Fibroblast of lung (primary cell): ENCODE measurements at regions not wholly inside any gene's neighbourhood (a gene's known extent, or its start where the extent isn't known, plus 50 kb on each side); places are given as distances from the start of the nearest gene placed in this dataset.

Experiments
- DNase-seq, 2 donors: peaks; one replicate each; pipeline versions ENCODE4 v3.0.0 to v3.0.0-alpha.2; 2010; ENCODE audit warnings: low read depth in 2 of 2
- H2AFZ ChIP-seq: 2 replicates; pipeline ENCODE4 v1.5.1; 2012; ENCODE audit warnings: low read length, control low read depth, inconsistent platforms
- H3K27ac ChIP-seq: 2 replicates; pipeline ENCODE4 v1.5.1; 2011; ENCODE audit warnings: low read length, control low read depth; ENCODE audit not compliant: insufficient read depth
- H3K27me3 ChIP-seq: 2 replicates; pipeline ENCODE4 v1.5.1; 2011; ENCODE audit warnings: mild to moderate bottlenecking, low read length; ENCODE audit not compliant: control insufficient read depth, insufficient read depth
- H3K36me3 ChIP-seq: 2 replicates; pipeline ENCODE4 v1.5.1; 2011; ENCODE audit warnings: low read length; ENCODE audit not compliant: control insufficient read depth, insufficient read depth
- H3K4me1 ChIP-seq: 2 replicates; pipeline ENCODE4 v1.5.1; 2011; ENCODE audit warnings: low read length; ENCODE audit not compliant: control insufficient read depth, insufficient read depth; ENCODE audit errors: extremely low read depth
- H3K4me2 ChIP-seq: 2 replicates; pipeline ENCODE4 v1.5.1; 2011; ENCODE audit warnings: low read length, control low read depth; ENCODE audit not compliant: insufficient read depth; ENCODE audit errors: extremely low read depth
- H3K4me3 ChIP-seq, 4 experiments: fragments of 200-600 bp in 1 of 4; sonication (generic) in 1 of 4; replicated peaks in 1 of 4; 2 replicates each; pipeline ENCODE4 v1.5.1; 2011 to 2016; ENCODE audit warnings: low read length in 4 of 4, low read depth in 3 of 4, mild to moderate bottlenecking in 3 of 4, control low read depth in 2 of 4, inconsistent platforms in 1 of 4, mixed read lengths in 1 of 4; ENCODE audit not compliant: insufficient read depth in 1 of 4; ENCODE audit errors: control extremely low read depth in 1 of 4
- H3K79me2 ChIP-seq: 2 replicates; pipeline ENCODE4 v1.5.1; 2012; ENCODE audit warnings: mild to moderate bottlenecking, low read length, inconsistent platforms; ENCODE audit not compliant: control insufficient read depth, insufficient read depth
- H3K9ac ChIP-seq: 2 replicates; pipeline ENCODE4 v1.5.1; 2011; ENCODE audit warnings: mild to moderate bottlenecking, low read length, control low read depth; ENCODE audit not compliant: insufficient read depth
- H3K9me3 ChIP-seq: 2 replicates; pipeline ENCODE4 v1.5.1; 2012; ENCODE audit warnings: low read depth, low read length; ENCODE audit not compliant: control insufficient read depth, insufficient read depth
- H4K20me1 ChIP-seq: 2 replicates; pipeline ENCODE4 v1.5.1; 2011; ENCODE audit warnings: low read length; ENCODE audit not compliant: control insufficient read depth, insufficient read depth; ENCODE audit errors: extremely low read depth
- EZH2 ChIP-seq: IDR thresholded peaks from 2 replicates; pipeline ENCODE4 v1.5.1; 2012; ENCODE audit warnings: low read length, control low read depth, mild to moderate bottlenecking; ENCODE audit errors: missing control alignments
- TF ChIP-seq, protein P1 (sequence below), 2 donors: IDR thresholded peaks in 1 of 2; conservative IDR thresholded peaks in 1 of 2; 1 replicate in 1 of 2; 2 replicates in 1 of 2; pipeline ENCODE4 v1.5.1; 2011 to 2012; ENCODE audit warnings: low read length in 2 of 2, control low read depth in 1 of 2, inconsistent platforms in 1 of 2, low read depth in 1 of 2, mild to moderate bottlenecking in 1 of 2

DNA sequence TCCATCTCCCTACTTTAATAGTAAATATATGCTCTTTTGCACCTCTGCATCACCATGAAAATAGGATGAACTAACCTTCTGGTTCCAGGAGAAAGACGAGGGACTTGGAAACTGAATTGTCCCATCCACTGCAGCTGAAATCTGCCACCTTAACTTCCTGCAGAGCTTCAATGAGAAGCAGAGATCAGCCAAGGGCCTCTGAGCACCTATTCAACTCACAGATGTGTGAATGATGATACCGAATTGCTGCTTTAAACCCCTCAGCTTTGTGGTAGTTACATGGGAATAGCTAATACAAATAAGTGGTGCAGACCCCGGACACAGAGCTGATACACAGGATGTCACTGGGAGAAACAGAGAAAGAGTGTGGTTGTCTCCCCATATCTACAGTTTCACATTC lies 616.8 kb downstream of the NCAM2 start:
- no peaks in the 10 kb centered on the region for H3K9me3 ChIP-seq
- H3K79me2 ChIP-seq, result no peaks in the 10 kb centered on the region
- no peaks in the 10 kb centered on the region for H3K4me1 ChIP-seq
- no peaks in the 10 kb centered on the region for H4K20me1 ChIP-seq
- TF ChIP-seq, protein P1, sequence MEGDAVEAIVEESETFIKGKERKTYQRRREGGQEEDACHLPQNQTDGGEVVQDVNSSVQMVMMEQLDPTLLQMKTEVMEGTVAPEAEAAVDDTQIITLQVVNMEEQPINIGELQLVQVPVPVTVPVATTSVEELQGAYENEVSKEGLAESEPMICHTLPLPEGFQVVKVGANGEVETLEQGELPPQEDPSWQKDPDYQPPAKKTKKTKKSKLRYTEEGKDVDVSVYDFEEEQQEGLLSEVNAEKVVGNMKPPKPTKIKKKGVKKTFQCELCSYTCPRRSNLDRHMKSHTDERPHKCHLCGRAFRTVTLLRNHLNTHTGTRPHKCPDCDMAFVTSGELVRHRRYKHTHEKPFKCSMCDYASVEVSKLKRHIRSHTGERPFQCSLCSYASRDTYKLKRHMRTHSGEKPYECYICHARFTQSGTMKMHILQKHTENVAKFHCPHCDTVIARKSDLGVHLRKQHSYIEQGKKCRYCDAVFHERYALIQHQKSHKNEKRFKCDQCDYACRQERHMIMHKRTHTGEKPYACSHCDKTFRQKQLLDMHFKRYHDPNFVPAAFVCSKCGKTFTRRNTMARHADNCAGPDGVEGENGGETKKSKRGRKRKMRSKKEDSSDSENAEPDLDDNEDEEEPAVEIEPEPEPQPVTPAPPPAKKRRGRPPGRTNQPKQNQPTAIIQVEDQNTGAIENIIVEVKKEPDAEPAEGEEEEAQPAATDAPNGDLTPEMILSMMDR (conservative IDR thresholded peaks at IDR 0.05 in 1 of 2, IDR thresholded peaks at IDR 0.05 in 1 of 2; ENCODE audit: low read depth in 1 of 2, low read length in 2 of 2), result no peak
- TF ChIP-seq EZH2, result no peak
- H3K9ac ChIP-seq, result no peak overlapping the region
- H2AFZ ChIP-seq, result no peak overlapping the region
- no peaks in the 10 kb centered on the region for H3K36me3 ChIP-seq
- no peak overlapping the region for H3K27ac ChIP-seq
- no peak overlapping the region for H3K4me2 ChIP-seq
- no peak for DNase-seq
- H3K27me3 ChIP-seq, result no peaks in the 10 kb centered on the region
- no peak overlapping the region for H3K4me3 ChIP-seq

DNA sequence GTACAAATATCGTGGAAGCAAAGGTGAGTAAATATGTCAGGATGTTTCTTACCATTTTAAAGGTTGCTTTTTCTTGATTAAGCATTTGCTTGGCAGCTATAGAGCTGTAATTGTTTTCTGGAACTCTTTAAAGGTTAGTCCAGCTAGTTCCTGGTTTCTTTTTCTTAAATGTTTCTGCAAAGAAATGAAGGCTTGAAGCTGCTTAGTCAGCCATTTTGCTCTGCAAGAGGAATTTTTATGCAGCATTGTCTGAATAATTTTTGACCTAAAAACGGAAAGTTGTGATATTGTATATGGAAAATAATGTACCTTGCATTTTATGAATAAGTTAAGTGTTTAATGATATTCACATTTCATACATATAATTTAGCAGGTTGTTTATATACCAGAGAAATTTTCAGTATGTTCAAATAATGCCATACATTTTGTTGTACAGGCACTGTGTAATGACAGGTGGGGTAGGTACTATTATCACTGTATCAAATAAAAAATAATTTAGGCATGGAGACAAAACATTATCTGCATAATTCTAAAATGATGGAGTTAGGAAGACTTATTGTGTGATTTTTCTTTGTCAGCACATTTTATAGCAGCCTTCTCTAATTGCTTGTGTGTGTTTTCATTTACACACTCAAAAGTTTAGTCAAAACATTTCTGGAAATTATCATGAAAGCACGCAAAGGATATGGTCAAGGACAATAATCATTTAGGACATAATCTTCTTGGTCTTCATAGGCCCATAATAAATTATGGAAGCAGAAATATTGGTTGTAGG lies 624.4 kb downstream of the NCAM2 start:
- Histone ChIP-seq H3K9me3 (no peaks in the 10 kb centered on the region), H3K4me1 (no peaks in the 10 kb centered on the region), H3K36me3 (no peaks in the 10 kb centered on the region), H3K79me2 (no peaks in the 10 kb centered on the region), H3K27ac (no peak overlapping the region), H3K4me3 (no peak overlapping the region), H3K4me2 (no peak overlapping the region), H2AFZ (no peak overlapping the region), H4K20me1 (no peaks in the 10 kb centered on the region), H3K9ac (no peak overlapping the region), H3K27me3 (no peaks in the 10 kb centered on the region)
- DNase-seq, result no peak
- TF ChIP-seq, protein P1 (conservative IDR thresholded peaks at IDR 0.05 in 1 of 2, IDR thresholded peaks at IDR 0.05 in 1 of 2; ENCODE audit: low read depth in 1 of 2, low read length in 2 of 2), result no peak
- no peak for TF ChIP-seq EZH2

DNA sequence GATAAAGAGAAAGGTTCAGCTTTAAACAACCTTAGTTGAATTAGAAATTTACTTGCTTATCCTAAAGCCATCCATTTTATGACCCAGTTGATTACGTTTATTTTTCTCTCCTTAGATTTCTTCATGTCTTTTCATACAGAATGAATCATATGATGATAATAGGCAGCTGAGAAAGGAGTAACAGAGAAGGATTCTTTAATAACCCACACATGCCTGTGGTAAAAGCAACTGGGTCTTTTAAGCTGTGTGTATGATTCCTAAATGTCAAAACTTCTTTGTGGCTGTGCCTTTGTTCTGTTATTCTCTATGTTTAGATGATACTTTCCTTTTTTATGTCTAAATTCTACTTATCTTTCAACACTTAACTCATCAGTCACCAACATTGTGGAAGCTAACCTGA lies 626.5 kb downstream of the NCAM2 start:
- H3K27ac ChIP-seq, result no peak overlapping the region
- no peak overlapping the region for H3K4me3 ChIP-seq
- no peaks in the 10 kb centered on the region for H3K36me3 ChIP-seq
- no peaks in the 10 kb centered on the region for H3K9me3 ChIP-seq
- H3K4me2 ChIP-seq, result no peak overlapping the region
- no peaks in the 10 kb centered on the region for H4K20me1 ChIP-seq
- H3K27me3 ChIP-seq, result no peaks in the 10 kb centered on the region
- no peak overlapping the region for H2AFZ ChIP-seq
- TF ChIP-seq EZH2, result no peak
- TF ChIP-seq, protein P1 (conservative IDR thresholded peaks at IDR 0.05 in 1 of 2, IDR thresholded peaks at IDR 0.05 in 1 of 2; ENCODE audit: low read depth in 1 of 2, low read length in 2 of 2), result no peak
- H3K4me1 ChIP-seq, result no peaks in the 10 kb centered on the region
- DNase-seq, result peak; percentile 72 to 86
- H3K79me2 ChIP-seq, result no peaks in the 10 kb centered on the region
- no peak overlapping the region for H3K9ac ChIP-seq
